ENCODE measurements at regions not wholly inside any gene's neighbourhood (a gene's known extent, or its start where the extent isn't known, plus 50 kb on each side); places are given as distances from the start of the nearest gene placed in this dataset.

- H3K4me1 ChIP-seq (ENCODE audit: control insufficient read depth, insufficient read depth, low read length) = no peaks in the 10 kb centered on the region
- no peak overlapping the region for H3K4me3 ChIP-seq (ENCODE audit: low read depth, low read length)
- no peak overlapping the region for H3K27ac ChIP-seq (ENCODE audit: extremely low read depth, low read depth, low read length)
- no peaks in the 10 kb centered on the region for H3K36me3 ChIP-seq (ENCODE audit: control insufficient read depth in 2 of 2, insufficient read depth in 1 of 2, low read length in 2 of 2)
- no peaks in the 10 kb centered on the region for H3K9me3 ChIP-seq (ENCODE audit: control insufficient read depth, insufficient read depth, low read depth, low read length)
- ChIA-PET POLR2A (no interaction called here), CTCF (no interaction called here)
- no peak for TF ChIP-seq ZNF292 (tag by site-specific recombination; IDR thresholded peaks at IDR 0.05; ENCODE audit: borderline replicate concordance, low read depth)
- TF ChIP-seq ZBTB20 (tag by site-specific recombination; IDR thresholded peaks at IDR 0.05) = no peak
- TF ChIP-seq ZNF132 (tag by site-specific recombination; IDR thresholded peaks at IDR 0.05; ENCODE audit: borderline replicate concordance) = no peak
- TF ChIP-seq ZNF768 (tag by site-specific recombination; IDR thresholded peaks at IDR 0.05) = no peak
- no peak for TF ChIP-seq MZF1 (tag by site-specific recombination; IDR thresholded peaks at IDR 0.05; ENCODE audit: borderline replicate concordance)
- TF ChIP-seq ZNF350 (tag by site-specific recombination; IDR thresholded peaks at IDR 0.05) = no peak
- TF ChIP-seq ZNF175 (tag by site-specific recombination; IDR thresholded peaks at IDR 0.05) = no peak
- no peak for TF ChIP-seq ZNF138 (tag by site-specific recombination; IDR thresholded peaks at IDR 0.05; ENCODE audit: borderline replicate concordance)
- no peak for TF ChIP-seq KLF17 (tag by site-specific recombination; IDR thresholded peaks at IDR 0.05)
- no peak for TF ChIP-seq TSHZ1 (tag by site-specific recombination; IDR thresholded peaks at IDR 0.05; ENCODE audit: borderline replicate concordance)
- TF ChIP-seq ZNF558 (tag by site-specific recombination; IDR thresholded peaks at IDR 0.05) = no peak
- TF ChIP-seq ZNF362 (tag by site-specific recombination; IDR thresholded peaks at IDR 0.05) = no peak
- no peak for TF ChIP-seq ZBTB44 (tag by site-specific recombination; IDR thresholded peaks at IDR 0.05)
- no peak for TF ChIP-seq KLF8 (tag by site-specific recombination; IDR thresholded peaks at IDR 0.05)
Measured at GRCh38 chr3:102346897-102347296, 87.9 kb upstream of the ZPLD1 start.

- CTCF ChIA-PET = no interaction called here
- TF ChIP-seq PRDM1 (tag by site-specific recombination; IDR thresholded peaks at IDR 0.05) (no peak), ZNF132 (tag by site-specific recombination; IDR thresholded peaks at IDR 0.05; ENCODE audit: borderline replicate concordance) (no peak), ZFP41 (tag by site-specific recombination; IDR thresholded peaks at IDR 0.05; ENCODE audit: borderline replicate concordance) (no peak), ZNF704 (tag by site-specific recombination; IDR thresholded peaks at IDR 0.05) (no peak), ZIC2 (tag by site-specific recombination; IDR thresholded peaks at IDR 0.05) (no peak), ZNF664 (tag by site-specific recombination; IDR thresholded peaks at IDR 0.05) (no peak), ZNF670 (tag by site-specific recombination; IDR thresholded peaks at IDR 0.05; ENCODE audit: low read depth) (no peak), ZNF530 (tag by site-specific recombination; IDR thresholded peaks at IDR 0.05; ENCODE audit: low read depth) (no peak), KLF7 (tag by site-specific recombination; IDR thresholded peaks at IDR 0.05; ENCODE audit: borderline replicate concordance) (no peak), ZNF558 (tag by site-specific recombination; IDR thresholded peaks at IDR 0.05) (no peak), YY1 (tag by site-specific recombination; IDR thresholded peaks at IDR 0.05) (no peak), ZNF473 (tag by site-specific recombination; IDR thresholded peaks at IDR 0.05) (no peak), ZNF10 (tag by site-specific recombination; IDR thresholded peaks at IDR 0.05) (no peak), ZSCAN18 (tag by site-specific recombination; IDR thresholded peaks at IDR 0.05) (no peak), ZNF521 (tag by site-specific recombination; IDR thresholded peaks at IDR 0.05) (no peak)
Measured at GRCh38 chr3:102348904-102349303, 85.9 kb upstream of the ZPLD1 start.

More at GRCh38 chr3:102348904-102349303, 85.9 kb upstream of the ZPLD1 start:
- H3K27ac ChIP-seq (ENCODE audit: extremely low read depth, low read depth, low read length) = no peak overlapping the region
- no peak overlapping the region for H3K4me3 ChIP-seq (ENCODE audit: low read depth, low read length)
- no peaks in the 10 kb centered on the region for H3K9me3 ChIP-seq (ENCODE audit: control insufficient read depth, insufficient read depth, low read depth, low read length)
- H3K36me3 ChIP-seq (ENCODE audit: control insufficient read depth in 2 of 2, insufficient read depth in 1 of 2, low read length in 2 of 2) = no peaks in the 10 kb centered on the region
- POLR2A ChIA-PET = no interaction called here
- H3K4me1 ChIP-seq (ENCODE audit: control insufficient read depth, insufficient read depth, low read length) = no peaks in the 10 kb centered on the region

Measured in HEK293 (cell line).